ENCODE measurements at regions not wholly inside any gene's neighbourhood (a gene's known extent, or its start where the extent isn't known, plus 50 kb on each side); places are given as distances from the start of the nearest gene placed in this dataset.
"Not testable (repeated sequence)": the region's sequence is repeated elsewhere in the genome, so short reads cannot be mapped to it uniquely, and the experiment has no call there.

DNA sequence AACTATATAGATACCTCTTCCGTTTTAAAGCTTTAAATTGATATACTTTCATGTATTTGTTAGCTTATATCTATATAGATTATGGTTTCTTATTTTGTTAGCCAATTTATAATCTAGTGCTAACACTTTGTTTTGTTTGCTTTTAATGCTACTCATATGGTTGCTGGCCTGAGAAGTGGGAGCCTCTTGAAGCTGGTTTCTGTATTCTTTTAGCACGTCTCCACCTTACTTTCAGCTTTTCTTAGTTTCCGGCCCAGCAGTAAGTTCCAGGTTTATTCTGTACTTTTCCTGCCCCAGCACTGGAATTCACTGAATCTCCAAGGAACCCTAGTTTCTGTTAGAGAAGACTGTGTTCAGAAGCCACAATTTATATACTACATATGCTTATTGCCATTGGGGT is 458.9 kb downstream of the PRR16 start:
- no peaks in the 10 kb centered on the region for H3K9me3 ChIP-seq (ENCODE audit: control insufficient read depth in 1 of 2, low read length in 2 of 2)
- no peak overlapping the region for H3K4me3 ChIP-seq (ENCODE audit: low read depth in 1 of 2, low read length in 2 of 2)
- no peak overlapping the region for H3K27ac ChIP-seq (ENCODE audit: low read length)
- H3K27me3 ChIP-seq (ENCODE audit: low read depth, low read length): no peaks in the 10 kb centered on the region
- H3K4me1 ChIP-seq (ENCODE audit: control insufficient read depth in 1 of 2, insufficient read depth in 2 of 2, low read length in 2 of 2): no peaks in the 10 kb centered on the region
- H3K36me3 ChIP-seq (ENCODE audit: control insufficient read depth in 1 of 2, insufficient read depth in 2 of 2, low read length in 2 of 2): no peaks in the 10 kb centered on the region

DNA sequence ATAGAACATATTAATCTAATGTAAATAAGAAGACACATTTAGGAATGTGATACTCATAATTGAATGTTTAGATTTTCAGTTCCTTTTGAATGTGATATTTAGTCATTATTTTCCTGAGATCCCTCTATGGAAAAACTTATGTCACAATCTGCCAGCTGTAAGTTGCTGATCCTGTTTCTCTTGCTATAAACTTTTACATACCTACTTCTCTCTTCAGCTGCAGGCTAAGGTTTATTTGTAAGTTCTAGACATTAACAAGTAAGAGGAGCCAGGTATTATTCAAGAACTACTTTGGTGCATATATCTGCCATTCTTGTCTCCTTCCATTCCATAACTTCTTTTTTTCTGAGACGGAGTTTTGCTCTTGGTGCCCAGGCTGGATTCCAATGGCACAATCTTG is 462.4 kb downstream of the PRR16 start:
- Histone ChIP-seq H3K36me3 (ENCODE audit: control insufficient read depth in 1 of 2, insufficient read depth in 2 of 2, low read length in 2 of 2) (no peaks in the 10 kb centered on the region), H3K4me3 (ENCODE audit: low read depth in 1 of 2, low read length in 2 of 2) (no peak overlapping the region), H3K27ac (ENCODE audit: low read length) (no peak overlapping the region), H3K9me3 (ENCODE audit: control insufficient read depth in 1 of 2, low read length in 2 of 2) (no peaks in the 10 kb centered on the region), H3K27me3 (ENCODE audit: low read depth, low read length) (no peaks in the 10 kb centered on the region), H3K4me1 (ENCODE audit: control insufficient read depth in 1 of 2, insufficient read depth in 2 of 2, low read length in 2 of 2) (no peaks in the 10 kb centered on the region)

- Histone ChIP-seq H3K27ac (ENCODE audit: low read length) (no peak overlapping the region), H3K4me1 (ENCODE audit: control insufficient read depth in 1 of 2, insufficient read depth in 2 of 2, low read length in 2 of 2) (no peaks in the 10 kb centered on the region), H3K36me3 (ENCODE audit: control insufficient read depth in 1 of 2, insufficient read depth in 2 of 2, low read length in 2 of 2) (no peaks in the 10 kb centered on the region), H3K9me3 (ENCODE audit: control insufficient read depth in 1 of 2, low read length in 2 of 2) (no peaks in the 10 kb centered on the region), H3K4me3 (ENCODE audit: low read depth in 1 of 2, low read length in 2 of 2) (no peak overlapping the region), H3K27me3 (ENCODE audit: low read depth, low read length) (no peaks in the 10 kb centered on the region)
Measured at GRCh38 chr5:120927950-120928530, 463.9 kb downstream of the PRR16 start.

- H3K27ac ChIP-seq (ENCODE audit: low read length): no peak overlapping the region
- no peaks in the 10 kb centered on the region for H3K4me1 ChIP-seq (ENCODE audit: control insufficient read depth in 1 of 2, insufficient read depth in 2 of 2, low read length in 2 of 2)
- no peak overlapping the region for H3K4me3 ChIP-seq (ENCODE audit: low read depth in 1 of 2, low read length in 2 of 2)
- no peaks in the 10 kb centered on the region for H3K27me3 ChIP-seq (ENCODE audit: low read depth, low read length)
- H3K36me3 ChIP-seq (ENCODE audit: control insufficient read depth in 1 of 2, insufficient read depth in 2 of 2, low read length in 2 of 2): no peaks in the 10 kb centered on the region
- no peaks in the 10 kb centered on the region for H3K9me3 ChIP-seq (ENCODE audit: control insufficient read depth in 1 of 2, low read length in 2 of 2)
Measured at GRCh38 chr5:120932480-120932879, 468.4 kb downstream of the PRR16 start.

DNA sequence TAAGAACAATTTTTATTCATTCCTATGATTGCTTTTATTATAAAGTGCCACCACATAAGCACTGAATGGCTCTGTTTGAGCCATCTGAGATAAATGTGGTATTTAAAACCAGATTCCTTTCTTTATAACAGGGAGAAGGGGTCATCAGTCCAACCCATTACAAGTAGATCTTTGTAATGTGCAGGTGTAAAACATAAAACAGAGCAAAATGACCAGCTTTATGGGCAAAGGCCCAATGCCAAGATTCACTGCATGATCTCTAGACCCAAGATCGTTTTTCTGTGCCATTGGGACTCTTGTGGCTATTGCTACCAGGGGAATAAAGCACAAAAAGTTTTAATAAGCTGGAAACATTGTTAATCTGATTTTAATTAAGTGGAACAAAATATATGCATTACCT is 469.9 kb downstream of the PRR16 start:
- no peaks in the 10 kb centered on the region for H3K36me3 ChIP-seq (ENCODE audit: control insufficient read depth in 1 of 2, insufficient read depth in 2 of 2, low read length in 2 of 2)
- H3K4me3 ChIP-seq (ENCODE audit: low read depth in 1 of 2, low read length in 2 of 2): no peak overlapping the region

GRCh38 chr5:120936652-120937051 is 472.6 kb downstream of the PRR16 start:
- Histone ChIP-seq H3K4me1 (ENCODE audit: control insufficient read depth in 1 of 2, insufficient read depth in 2 of 2, low read length in 2 of 2) (no peaks in the 10 kb centered on the region), H3K27ac (ENCODE audit: low read length) (no peak overlapping the region), H3K4me3 (ENCODE audit: low read depth in 1 of 2, low read length in 2 of 2) (no peak overlapping the region), H3K9me3 (ENCODE audit: control insufficient read depth in 1 of 2, low read length in 2 of 2) (no peaks in the 10 kb centered on the region), H3K36me3 (ENCODE audit: control insufficient read depth in 1 of 2, insufficient read depth in 2 of 2, low read length in 2 of 2) (no peaks in the 10 kb centered on the region), H3K27me3 (ENCODE audit: low read depth, low read length) (no peaks in the 10 kb centered on the region)

More for the DNA sequence above, 469.9 kb downstream of the PRR16 start:
- Histone ChIP-seq H3K27ac (ENCODE audit: low read length) (no peak overlapping the region), H3K27me3 (ENCODE audit: low read depth, low read length) (no peaks in the 10 kb centered on the region), H3K4me1 (ENCODE audit: control insufficient read depth in 1 of 2, insufficient read depth in 2 of 2, low read length in 2 of 2) (no peaks in the 10 kb centered on the region), H3K9me3 (ENCODE audit: control insufficient read depth in 1 of 2, low read length in 2 of 2) (no peaks in the 10 kb centered on the region)

GRCh38 chr5:120938604-120939003 is 474.5 kb downstream of the PRR16 start:
- Histone ChIP-seq H3K4me3 (ENCODE audit: low read depth in 1 of 2, low read length in 2 of 2) (no peak overlapping the region), H3K9me3 (ENCODE audit: control insufficient read depth in 1 of 2, low read length in 2 of 2) (no peaks in the 10 kb centered on the region), H3K4me1 (ENCODE audit: control insufficient read depth in 1 of 2, insufficient read depth in 2 of 2, low read length in 2 of 2) (no peaks in the 10 kb centered on the region), H3K27ac (ENCODE audit: low read length) (no peak overlapping the region), H3K27me3 (ENCODE audit: low read depth, low read length) (no peaks in the 10 kb centered on the region), H3K36me3 (ENCODE audit: control insufficient read depth in 1 of 2, insufficient read depth in 2 of 2, low read length in 2 of 2) (no peaks in the 10 kb centered on the region)

- Histone ChIP-seq H3K4me3 (ENCODE audit: low read depth in 1 of 2, low read length in 2 of 2) (no peak overlapping the region), H3K27ac (ENCODE audit: low read length) (no peak overlapping the region), H3K4me1 (ENCODE audit: control insufficient read depth in 1 of 2, insufficient read depth in 2 of 2, low read length in 2 of 2) (no peaks in the 10 kb centered on the region), H3K9me3 (ENCODE audit: control insufficient read depth in 1 of 2, low read length in 2 of 2) (no peaks in the 10 kb centered on the region), H3K36me3 (ENCODE audit: control insufficient read depth in 1 of 2, insufficient read depth in 2 of 2, low read length in 2 of 2) (no peaks in the 10 kb centered on the region), H3K27me3 (ENCODE audit: low read depth, low read length) (no peaks in the 10 kb centered on the region)
Measured at GRCh38 chr5:120942596-120943350, 478.7 kb downstream of the PRR16 start.

DNA sequence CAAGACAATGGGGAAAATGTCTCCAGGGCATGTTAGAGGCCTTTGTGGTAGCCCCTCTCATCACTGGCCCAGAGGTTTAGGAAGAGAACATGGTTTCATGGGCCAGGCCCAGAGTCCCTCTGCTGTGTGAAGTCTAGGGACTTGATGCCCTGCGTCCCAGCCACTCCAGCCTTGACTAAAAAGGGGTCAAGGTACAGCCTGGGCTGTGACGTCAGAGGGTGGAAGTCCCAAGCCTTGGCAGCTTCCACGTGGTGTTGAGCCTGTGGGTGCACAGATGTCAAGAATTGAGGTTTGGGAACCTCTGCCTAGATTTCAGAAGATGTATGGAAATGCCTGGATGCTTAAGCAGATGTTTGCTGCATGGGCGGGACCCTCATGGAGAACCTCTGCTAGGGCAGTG is 485.5 kb downstream of the PRR16 start:
- H3K27ac ChIP-seq (ENCODE audit: low read length); H3K9me3 ChIP-seq (ENCODE audit: control insufficient read depth in 1 of 2, low read length in 2 of 2); H3K36me3 ChIP-seq (ENCODE audit: control insufficient read depth in 1 of 2, insufficient read depth in 2 of 2, low read length in 2 of 2); H3K27me3 ChIP-seq (ENCODE audit: low read depth, low read length); H3K4me1 ChIP-seq (ENCODE audit: control insufficient read depth in 1 of 2, insufficient read depth in 2 of 2, low read length in 2 of 2); H3K4me3 ChIP-seq (ENCODE audit: low read depth in 1 of 2, low read length in 2 of 2): not testable (repeated sequence)

- not testable (repeated sequence) for H3K36me3 ChIP-seq (ENCODE audit: control insufficient read depth in 1 of 2, insufficient read depth in 2 of 2, low read length in 2 of 2); H3K4me3 ChIP-seq (ENCODE audit: low read depth in 1 of 2, low read length in 2 of 2); H3K4me1 ChIP-seq (ENCODE audit: control insufficient read depth in 1 of 2, insufficient read depth in 2 of 2, low read length in 2 of 2); H3K9me3 ChIP-seq (ENCODE audit: control insufficient read depth in 1 of 2, low read length in 2 of 2); H3K27ac ChIP-seq (ENCODE audit: low read length); H3K27me3 ChIP-seq (ENCODE audit: low read depth, low read length)
Measured at GRCh38 chr5:120953445-120953844, 489.3 kb downstream of the PRR16 start.

- Histone ChIP-seq H3K4me1 (ENCODE audit: control insufficient read depth in 1 of 2, insufficient read depth in 2 of 2, low read length in 2 of 2) (no peaks in the 10 kb centered on the region), H3K9me3 (ENCODE audit: control insufficient read depth in 1 of 2, low read length in 2 of 2) (peaks cover 7 to 8% of the 10 kb centered on the region in 2 donors), H3K36me3 (ENCODE audit: control insufficient read depth in 1 of 2, insufficient read depth in 2 of 2, low read length in 2 of 2) (no peaks in the 10 kb centered on the region), H3K4me3 (ENCODE audit: low read depth in 1 of 2, low read length in 2 of 2) (no peak overlapping the region), H3K27me3 (ENCODE audit: low read depth, low read length) (no peaks in the 10 kb centered on the region), H3K27ac (ENCODE audit: low read length) (no peak overlapping the region)
Measured at GRCh38 chr5:120954255-120954654, 490.2 kb downstream of the PRR16 start.

GRCh38 chr5:120955795-120956194 is 491.7 kb downstream of the PRR16 start:
- peaks cover 7 to 8% of the 10 kb centered on the region in 2 donors for H3K9me3 ChIP-seq (ENCODE audit: control insufficient read depth in 1 of 2, low read length in 2 of 2)
- H3K27me3 ChIP-seq (ENCODE audit: low read depth, low read length): no peaks in the 10 kb centered on the region
- no peaks in the 10 kb centered on the region for H3K4me1 ChIP-seq (ENCODE audit: control insufficient read depth in 1 of 2, insufficient read depth in 2 of 2, low read length in 2 of 2)
- no peak overlapping the region for H3K4me3 ChIP-seq (ENCODE audit: low read depth in 1 of 2, low read length in 2 of 2)
- H3K36me3 ChIP-seq (ENCODE audit: control insufficient read depth in 1 of 2, insufficient read depth in 2 of 2, low read length in 2 of 2): no peaks in the 10 kb centered on the region
- H3K27ac ChIP-seq (ENCODE audit: low read length): no peak overlapping the region
